Progenitor cell of endocrine pancreas (in vitro differentiated cells): ENCODE measurements at regions not wholly inside any gene's neighbourhood (a gene's known extent, or its start where the extent isn't known, plus 50 kb on each side); places are given as distances from the start of the nearest gene placed in this dataset.

Source experiments
- DNase-seq: peaks from one replicate; pipeline ENCODE4 v3.0.0; 2021; ENCODE audit warnings: low spot score; ENCODE audit not compliant: unreplicated experiment
- H3K27ac Mint-ChIP-seq: 2 replicates; pipeline ENCODE4 v1.8.0; 2021; ENCODE audit warnings: mild to moderate bottlenecking, moderate library complexity, mixed read lengths
- H3K27me3 Mint-ChIP-seq: 2 replicates; pipeline ENCODE4 v1.8.0; 2021; ENCODE audit warnings: mixed read lengths
- H3K36me3 Mint-ChIP-seq: 2 replicates; pipeline ENCODE4 v1.8.0; 2022; ENCODE audit warnings: mixed read lengths; ENCODE audit not compliant: insufficient read depth
- H3K4me1 Mint-ChIP-seq: 2 replicates; pipeline ENCODE4 v1.8.0; 2021; ENCODE audit warnings: low read depth, mixed read lengths
- H3K4me3 Mint-ChIP-seq: 2 replicates; pipeline ENCODE4 v1.8.0; 2021; ENCODE audit warnings: low read depth, mild to moderate bottlenecking, moderate library complexity, mixed read lengths
- H3K9me3 Mint-ChIP-seq: 2 replicates; pipeline ENCODE4 v1.8.0; 2021; ENCODE audit warnings: low read depth, mixed read lengths
- CTCF ChIP-seq: fragments of 200-600 bp; sonication (generic); IDR thresholded peaks from one replicate; pipeline ENCODE4 v1.5.0; 2021; ENCODE audit warnings: antibody characterized with exemption, mild to moderate bottlenecking; ENCODE audit not compliant: unreplicated experiment

GRCh38 chr6:145548933-145549648 is 186.2 kb downstream of the EPM2A start:
- no peak for TF ChIP-seq CTCF
- peaks cover 2% of the 10 kb centered on the region for H3K36me3 Mint-ChIP-seq
- H3K4me1 Mint-ChIP-seq: peaks cover 5% of the 10 kb centered on the region
- peaks cover 3% of the 10 kb centered on the region for H3K27me3 Mint-ChIP-seq
- DNase-seq: no peak
- no peak overlapping the region for H3K27ac Mint-ChIP-seq
- H3K4me3 Mint-ChIP-seq: no peak overlapping the region
- H3K9me3 Mint-ChIP-seq: peaks cover 11% of the 10 kb centered on the region

GRCh38 chr6:145551164-145551563 is 184.2 kb downstream of the EPM2A start:
- Mint-ChIP-seq H3K27me3 (no peaks in the 10 kb centered on the region), H3K36me3 (no peaks in the 10 kb centered on the region), H3K9me3 (peaks cover 5% of the 10 kb centered on the region), H3K4me1 (peaks cover 6% of the 10 kb centered on the region), H3K27ac (no peak overlapping the region), H3K4me3 (no peak overlapping the region)
- DNase-seq: no peak
- no peak for TF ChIP-seq CTCF

GRCh38 chr6:145555084-145555483 is 180.2 kb downstream of the EPM2A start:
- DNase-seq: no peak
- H3K4me1 Mint-ChIP-seq: peaks cover 3% of the 10 kb centered on the region
- H3K27ac Mint-ChIP-seq: no peak overlapping the region
- no peaks in the 10 kb centered on the region for H3K36me3 Mint-ChIP-seq
- peaks cover 5% of the 10 kb centered on the region for H3K9me3 Mint-ChIP-seq
- no peak for TF ChIP-seq CTCF
- no peak overlapping the region for H3K4me3 Mint-ChIP-seq
- H3K27me3 Mint-ChIP-seq: no peaks in the 10 kb centered on the region

- Mint-ChIP-seq H3K4me1 (peaks cover 12% of the 10 kb centered on the region), H3K27ac (no peak overlapping the region), H3K4me3 (no peak overlapping the region), H3K27me3 (no peaks in the 10 kb centered on the region), H3K36me3 (no peaks in the 10 kb centered on the region), H3K9me3 (peaks cover 5% of the 10 kb centered on the region)
- no peak for TF ChIP-seq CTCF
- DNase-seq: no peak
Observed at GRCh38 chr6:145557474-145557873, 177.8 kb downstream of the EPM2A start.

GRCh38 chr6:145559836-145560235 is 175.5 kb downstream of the EPM2A start:
- H3K4me3 Mint-ChIP-seq: no peak overlapping the region
- DNase-seq: no peak
- H3K27me3 Mint-ChIP-seq: no peaks in the 10 kb centered on the region
- no peak for TF ChIP-seq CTCF
- peaks cover 19% of the 10 kb centered on the region for H3K4me1 Mint-ChIP-seq
- H3K36me3 Mint-ChIP-seq: no peaks in the 10 kb centered on the region
- peaks cover 7% of the 10 kb centered on the region for H3K9me3 Mint-ChIP-seq
- H3K27ac Mint-ChIP-seq: no peak overlapping the region
